GM19193 (cell line): ENCODE measurements at regions not wholly inside any gene's neighbourhood (a gene's known extent, or its start where the extent isn't known, plus 50 kb on each side); places are given as distances from the start of the nearest gene placed in this dataset.

Experiments
- POLR2A ChIP-seq: IDR thresholded peaks from 4 replicates; pipeline ENCODE4 v1.6.1; 2011; ENCODE audit not compliant: insufficient read depth, insufficient read length; ENCODE audit errors: extremely low read depth

DNA sequence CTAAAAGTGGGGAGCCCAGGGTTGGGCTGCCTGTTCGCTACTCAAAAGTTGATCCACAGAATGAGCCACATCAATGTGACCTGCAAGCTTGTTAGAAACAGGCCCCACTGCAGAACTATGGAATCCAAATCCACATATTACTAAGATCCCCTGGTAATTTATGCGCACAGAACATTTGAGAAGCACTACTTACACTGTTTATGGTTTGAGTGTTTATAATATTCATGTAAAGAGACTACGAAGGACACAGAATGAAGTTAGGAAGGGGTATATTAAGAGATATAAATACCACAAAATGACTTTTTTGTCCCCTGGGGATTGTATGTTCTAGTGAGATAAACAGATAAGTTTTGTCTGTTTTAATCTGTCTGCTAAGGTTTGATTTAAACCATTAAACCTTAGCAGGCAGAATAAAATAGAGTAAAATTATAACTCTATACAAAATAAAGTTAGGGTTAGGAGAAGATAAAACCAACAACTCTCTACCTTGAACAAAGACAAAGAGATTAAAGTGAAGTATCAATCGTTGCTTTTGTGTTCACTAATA, 666.9 kb upstream of the SOX9 start:
- no peak for TF ChIP-seq POLR2A

GRCh38 chr17:71455219-71455618, 665.6 kb upstream of the SOX9 start:
- no peak for TF ChIP-seq POLR2A

DNA sequence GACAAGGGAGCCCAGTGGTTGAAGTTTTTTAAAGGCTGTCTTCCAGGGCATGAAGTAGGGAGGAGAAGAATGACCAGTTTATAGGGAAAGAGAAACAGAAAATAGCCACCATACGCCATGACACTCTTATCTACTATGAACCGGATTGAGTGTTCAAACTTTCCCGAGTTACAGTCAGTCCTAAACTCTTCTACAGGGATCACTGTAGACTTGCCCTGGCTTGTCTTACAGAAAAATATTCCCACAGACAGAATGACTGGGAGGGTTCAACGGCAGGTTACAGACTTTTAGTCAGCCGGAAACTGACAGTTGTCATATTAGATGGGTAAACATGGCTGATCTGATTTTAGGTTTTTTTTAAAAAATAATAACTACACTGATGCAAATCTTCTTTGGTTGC, 662.5 kb upstream of the SOX9 start:
- no peak for TF ChIP-seq POLR2A

- no peak for TF ChIP-seq POLR2A
Measured at GRCh38 chr17:71460943-71461342, 659.9 kb upstream of the SOX9 start.

DNA sequence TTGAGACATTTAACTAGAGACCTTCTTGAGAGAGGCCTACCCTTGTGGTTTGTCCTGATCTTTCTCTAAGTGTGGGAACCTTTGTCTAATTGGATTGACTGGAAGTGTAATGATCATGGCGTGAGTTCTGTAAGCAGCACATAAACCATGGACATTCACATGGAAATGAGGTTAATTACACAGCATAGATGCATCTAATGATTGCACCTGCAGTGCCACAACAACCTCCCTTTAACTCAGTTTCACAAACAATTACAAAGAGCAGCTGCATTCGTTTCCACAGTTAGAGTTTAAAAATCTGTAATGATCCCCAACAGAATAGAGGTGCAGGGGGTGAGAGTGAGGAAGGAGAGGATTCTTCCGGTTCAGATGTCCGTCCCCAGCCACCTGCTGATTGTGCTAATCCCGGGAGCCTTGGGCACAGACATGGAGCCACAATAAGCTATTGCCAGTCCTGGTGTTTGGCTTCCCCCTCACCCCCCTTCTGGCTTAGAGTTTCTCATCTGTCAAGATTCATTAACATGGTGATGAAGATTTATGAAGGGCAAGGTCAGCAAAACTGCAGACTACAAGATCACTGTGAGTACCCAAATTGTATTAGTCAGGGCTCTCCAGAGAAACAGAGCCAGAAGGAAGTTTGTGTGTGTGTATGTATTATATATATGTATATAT, 659.2 kb upstream of the SOX9 start:
- TF ChIP-seq POLR2A: no peak

GRCh38 chr17:71464241-71464640, 656.6 kb upstream of the SOX9 start:
- no peak for TF ChIP-seq POLR2A

GRCh38 chr17:71464751-71465150, 656.1 kb upstream of the SOX9 start:
- no peak for TF ChIP-seq POLR2A

- TF ChIP-seq POLR2A: no peak
Measured at GRCh38 chr17:71467719-71468118, 653.1 kb upstream of the SOX9 start.

GRCh38 chr17:71470062-71470461, 650.8 kb upstream of the SOX9 start:
- TF ChIP-seq POLR2A: no peak

- no peak for TF ChIP-seq POLR2A
Measured at GRCh38 chr17:71472809-71473789, 647.7 kb upstream of the SOX9 start.

- TF ChIP-seq POLR2A: no peak
Measured at GRCh38 chr17:71477356-71477755, 643.5 kb upstream of the SOX9 start.

DNA sequence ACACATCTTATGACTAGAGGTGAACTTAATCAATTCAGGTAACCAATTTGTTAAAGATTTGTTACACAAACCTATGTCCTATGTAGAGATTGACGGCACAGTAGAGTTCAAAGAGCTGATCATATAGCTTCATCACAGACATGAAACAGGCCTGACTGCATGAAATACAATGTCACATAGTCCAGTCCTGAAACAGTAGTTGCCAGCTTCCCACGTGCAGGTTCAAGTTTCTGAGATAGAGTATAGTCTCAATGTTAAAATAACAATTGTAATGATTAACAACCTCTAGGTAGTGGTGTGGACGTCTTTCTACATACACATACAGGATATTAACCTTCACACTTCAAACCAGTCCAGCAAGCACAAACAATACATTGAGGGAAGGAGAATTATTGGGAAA, 640.7 kb upstream of the SOX9 start:
- TF ChIP-seq POLR2A: no peak

- no peak for TF ChIP-seq POLR2A
Measured at GRCh38 chr17:71482625-71483024, 638.2 kb upstream of the SOX9 start.

- no peak for TF ChIP-seq POLR2A
Measured at GRCh38 chr17:71484546-71484945, 636.3 kb upstream of the SOX9 start.

DNA sequence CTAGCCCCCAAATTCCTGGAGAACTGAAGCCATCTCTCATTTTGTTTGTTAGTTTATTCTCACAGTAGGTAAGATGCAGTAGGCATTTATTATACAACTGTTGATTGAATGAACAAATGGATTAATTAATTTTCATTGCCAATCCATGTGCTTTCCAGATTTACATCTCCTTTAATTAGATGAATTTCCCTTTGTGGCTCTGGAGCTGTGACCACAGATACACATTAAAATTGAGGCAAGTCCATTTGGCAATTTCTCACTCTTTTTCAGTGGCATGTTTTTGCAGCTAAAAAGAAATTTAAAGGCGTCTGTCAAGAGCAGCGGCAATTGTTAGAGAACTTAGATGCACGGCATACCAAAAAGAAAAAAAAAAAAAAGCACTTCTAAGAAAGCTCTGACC, 635.4 kb upstream of the SOX9 start:
- TF ChIP-seq POLR2A: no peak

DNA sequence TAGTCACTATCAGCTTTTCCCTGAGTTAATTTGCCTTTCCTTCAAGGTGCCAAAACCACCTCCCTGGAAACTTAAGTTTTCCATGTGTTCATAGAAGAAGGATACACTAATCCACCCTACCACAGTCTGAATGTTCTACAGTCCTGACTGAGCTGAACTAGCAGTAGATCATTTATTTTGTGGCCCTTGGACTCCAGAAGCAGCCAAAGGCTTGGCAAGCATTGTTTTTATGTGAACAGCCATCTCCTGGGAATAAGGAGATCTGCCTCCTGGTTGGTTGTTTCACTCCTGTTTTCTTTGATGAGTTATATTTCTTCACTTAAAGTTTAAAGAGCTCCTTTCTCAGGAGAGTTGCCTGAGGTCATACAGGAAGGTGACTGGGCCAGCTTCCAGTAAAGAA, 634.6 kb upstream of the SOX9 start:
- no peak for TF ChIP-seq POLR2A
